Mesenchymal stem cell (in vitro differentiated cells and primary cell): ENCODE measurements at regions not wholly inside any gene's neighbourhood (a gene's known extent, or its start where the extent isn't known, plus 50 kb on each side); places are given as distances from the start of the nearest gene placed in this dataset.
A peak's percentile ranks its signal among the peaks of the same experiment; 100 is the strongest.

Experiments
- DNase-seq: peaks from one replicate; pipeline ENCODE4 v3.0.0-alpha.2; 2013
- H2AFZ ChIP-seq: one replicate; pipeline ENCODE4 v1.6.1; 2013; ENCODE audit warnings: low read depth, mild to moderate bottlenecking, control low read depth, inconsistent platforms, low read length, moderate library complexity
- H2AK5ac ChIP-seq: 2 replicates; pipeline ENCODE4 v1.6.1; 2013; ENCODE audit warnings: low read length, moderate library complexity, mild to moderate bottlenecking, inconsistent platforms; ENCODE audit not compliant: severe bottlenecking
- H2BK120ac ChIP-seq: one replicate; pipeline ENCODE4 v1.6.1; 2013; ENCODE audit warnings: low read depth, mild to moderate bottlenecking, inconsistent platforms, low read length, moderate library complexity
- H2BK12ac ChIP-seq, 2 experiments: one replicate each; pipeline ENCODE4 v1.6.1; 2013; ENCODE audit warnings: inconsistent platforms in 2 of 2, low read length in 2 of 2, mild to moderate bottlenecking in 2 of 2, moderate library complexity in 2 of 2, control low read depth in 1 of 2
- H2BK15ac ChIP-seq: one replicate; pipeline ENCODE4 v1.6.1; 2013; ENCODE audit warnings: mild to moderate bottlenecking, low read depth, inconsistent platforms; ENCODE audit not compliant: poor library complexity, severe bottlenecking
- H2BK5ac ChIP-seq: 2 replicates; pipeline ENCODE4 v1.6.1; 2013; ENCODE audit warnings: low read depth, mild to moderate bottlenecking, low read length, control low read depth, inconsistent platforms; ENCODE audit not compliant: poor library complexity, severe bottlenecking
- H3K14ac ChIP-seq, 2 experiments: one replicate each; pipeline ENCODE4 v1.6.1; 2013; ENCODE audit warnings: inconsistent platforms in 2 of 2, low read length in 2 of 2, control low read depth in 1 of 2, mild to moderate bottlenecking in 1 of 2, moderate library complexity in 1 of 2
- H3K18ac ChIP-seq, 2 experiments: one replicate each; pipeline ENCODE4 v1.6.1; 2013; ENCODE audit warnings: inconsistent platforms in 2 of 2, low read length in 2 of 2, control low read depth in 1 of 2, low read depth in 1 of 2, mild to moderate bottlenecking in 1 of 2
- H3K23ac ChIP-seq, 2 experiments: one replicate each; pipeline ENCODE4 v1.6.1; 2013; ENCODE audit warnings: inconsistent platforms in 2 of 2, low read length in 2 of 2, mild to moderate bottlenecking in 2 of 2, moderate library complexity in 2 of 2, control low read depth in 1 of 2
- H3K27ac ChIP-seq: 2 replicates; pipeline ENCODE4 v1.5.1; 2013; ENCODE audit warnings: mild to moderate bottlenecking, moderate library complexity, low read length, control low read depth, inconsistent platforms; ENCODE audit not compliant: poor library complexity, severe bottlenecking
- H3K27me3 ChIP-seq, 2 experiments: 2 replicates each; pipeline versions ENCODE4 v1.6.1 to v1.7.0; 2013; ENCODE audit warnings: low read length in 2 of 2, mild to moderate bottlenecking in 2 of 2, moderate library complexity in 2 of 2, control low read depth in 1 of 2, inconsistent platforms in 1 of 2; ENCODE audit not compliant: control insufficient read depth in 1 of 2, insufficient read depth in 1 of 2
- H3K36me3 ChIP-seq, 2 experiments: 2 replicates each; pipeline versions ENCODE4 v1.6.1 to v1.7.0; 2013; ENCODE audit warnings: low read length in 2 of 2, control low read depth in 1 of 2, inconsistent platforms in 1 of 2, low read depth in 1 of 2, mild to moderate bottlenecking in 1 of 2; ENCODE audit not compliant: insufficient read depth in 2 of 2, control insufficient read depth in 1 of 2
- H3K4ac ChIP-seq, 2 experiments: one replicate each; pipeline ENCODE4 v1.6.1; 2013; ENCODE audit warnings: inconsistent platforms in 2 of 2, low read length in 2 of 2, mild to moderate bottlenecking in 2 of 2, moderate library complexity in 2 of 2, control low read depth in 1 of 2, low read depth in 1 of 2
- H3K4me1 ChIP-seq: 2 replicates; pipeline ENCODE4 v1.6.1; 2013; ENCODE audit warnings: low read depth, low read length, control low read depth; ENCODE audit not compliant: control insufficient read depth, insufficient read depth
- H3K4me2 ChIP-seq: 2 replicates; pipeline ENCODE4 v1.6.1; 2013; ENCODE audit warnings: low read length, mild to moderate bottlenecking, inconsistent platforms; ENCODE audit not compliant: poor library complexity, severe bottlenecking
- H3K4me3 ChIP-seq, 2 experiments: 2 replicates each; pipeline versions ENCODE4 v1.5.1 to v1.7.0; 2013; ENCODE audit warnings: low read length in 2 of 2, mild to moderate bottlenecking in 2 of 2, control low read depth in 1 of 2, low read depth in 1 of 2; ENCODE audit not compliant: insufficient read depth in 1 of 2
- H3K79me1 ChIP-seq: replicated peaks from 2 replicates; pipeline ENCODE4 v1.6.1; 2013; ENCODE audit warnings: mild to moderate bottlenecking, control low read depth, low read length, inconsistent platforms; ENCODE audit not compliant: poor library complexity, severe bottlenecking
- H3K9ac ChIP-seq: 2 replicates; pipeline ENCODE4 v1.7.0; 2013; ENCODE audit warnings: mild to moderate bottlenecking, low read length, moderate library complexity
- H3K9me3 ChIP-seq: 2 replicates; pipeline ENCODE4 v1.7.0; 2013; ENCODE audit warnings: mild to moderate bottlenecking, low read length; ENCODE audit not compliant: control insufficient read depth
- H4K8ac ChIP-seq: one replicate; pipeline ENCODE4 v1.6.1; 2013; ENCODE audit warnings: inconsistent platforms, mild to moderate bottlenecking, low read length, moderate library complexity
- H4K91ac ChIP-seq: one replicate; pipeline ENCODE4 v1.6.1; 2013; ENCODE audit warnings: mild to moderate bottlenecking, low read length, inconsistent platforms
- WGBS: methylation state at CpG from one replicate; pipeline ENCODE4 v1.1.7; 2013; ENCODE audit warnings: mixed read lengths; 5-methylcytosine and 5-hydroxymethylcytosine counted together

- Histone ChIP-seq H2AK5ac (no peak overlapping the region), H3K9ac (no peak overlapping the region), H3K79me1 (no peaks in the 10 kb centered on the region), H3K27me3 (no peaks in the 10 kb centered on the region), H3K4me3 (no peak overlapping the region), H2BK15ac (no peak overlapping the region), H2AFZ (no peak overlapping the region), H3K4me2 (no peak overlapping the region), H3K9me3 (no peaks in the 10 kb centered on the region), H3K27ac (no peak overlapping the region), H3K36me3 (no peaks in the 10 kb centered on the region), H3K14ac (no peak overlapping the region), H2BK12ac (no peak overlapping the region), H3K4me1 (no peaks in the 10 kb centered on the region), H3K4ac (no peak overlapping the region), H4K8ac (no peak overlapping the region), H3K23ac (no peak overlapping the region), H2BK5ac (no peak overlapping the region), H3K18ac (no peak overlapping the region), H4K91ac (no peak overlapping the region), H2BK120ac (no peak overlapping the region)
- DNase-seq: no peak
- WGBS: no CpG with 5 or more reads among the region's 2 CpGs
Measured at GRCh38 chr11:103709371-103709770, 327.1 kb upstream of the DDI1 start.

- H3K9me3 ChIP-seq: no peaks in the 10 kb centered on the region
- no peak overlapping the region for H3K18ac ChIP-seq
Measured at GRCh38 chr11:103714246-103714645, 322.2 kb upstream of the DDI1 start.

GRCh38 chr11:103716363-103716762 lies 320.1 kb upstream of the DDI1 start:
- H2AFZ ChIP-seq: no peak overlapping the region
- no peak overlapping the region for H2BK5ac ChIP-seq
- 73% methylated on average over 3 of the region's 3 CpGs for WGBS
- H2BK120ac ChIP-seq: no peak overlapping the region
- peak overlapping the region in 1 of 2 experiments; percentile 1 for H2BK12ac ChIP-seq
- H2AK5ac ChIP-seq: no peak overlapping the region
- no peaks in the 10 kb centered on the region for H3K4me1 ChIP-seq
- DNase-seq: no peak
- H3K27ac ChIP-seq: no peak overlapping the region
- no peak overlapping the region for H3K9ac ChIP-seq
- no peak overlapping the region for H4K8ac ChIP-seq
- H3K14ac ChIP-seq: peak overlapping the region in 1 of 2 experiments; percentile 87
- no peaks in the 10 kb centered on the region for H3K27me3 ChIP-seq
- H3K36me3 ChIP-seq: no peaks in the 10 kb centered on the region
- no peak overlapping the region for H3K4ac ChIP-seq
- peak overlapping the region; percentile 9 for H4K91ac ChIP-seq
- no peaks in the 10 kb centered on the region for H3K79me1 ChIP-seq
- H3K18ac ChIP-seq: no peak overlapping the region
- no peak overlapping the region for H2BK15ac ChIP-seq
- H3K9me3 ChIP-seq: no peaks in the 10 kb centered on the region
- H3K4me2 ChIP-seq: no peak overlapping the region
- no peak overlapping the region for H3K4me3 ChIP-seq
- no peak overlapping the region for H3K23ac ChIP-seq

More at GRCh38 chr11:103714246-103714645, 322.2 kb upstream of the DDI1 start:
- no peak overlapping the region for H2AK5ac ChIP-seq
- no peak overlapping the region for H2BK120ac ChIP-seq
- H2BK12ac ChIP-seq: no peak overlapping the region
- H3K4ac ChIP-seq: no peak overlapping the region
- no peak overlapping the region for H4K91ac ChIP-seq
- H3K14ac ChIP-seq: no peak overlapping the region
- H3K79me1 ChIP-seq: no peaks in the 10 kb centered on the region
- no peak overlapping the region for H3K4me2 ChIP-seq
- H2BK5ac ChIP-seq: no peak overlapping the region
- H2AFZ ChIP-seq: no peak overlapping the region
- H3K4me1 ChIP-seq: no peaks in the 10 kb centered on the region
- H4K8ac ChIP-seq: no peak overlapping the region
- no peak overlapping the region for H3K9ac ChIP-seq
- H2BK15ac ChIP-seq: no peak overlapping the region
- no peak for DNase-seq
- no peak overlapping the region for H3K23ac ChIP-seq
- no peaks in the 10 kb centered on the region for H3K27me3 ChIP-seq
- no peak overlapping the region for H3K4me3 ChIP-seq
- no peak overlapping the region for H3K27ac ChIP-seq
- no peaks in the 10 kb centered on the region for H3K36me3 ChIP-seq

GRCh38 chr11:103727262-103727661 lies 309.2 kb upstream of the DDI1 start:
- Histone ChIP-seq H3K4me1 (peaks cover 1% of the 10 kb centered on the region), H3K27me3 (no peaks in the 10 kb centered on the region), H3K23ac (no peak overlapping the region), H3K4me3 (no peak overlapping the region), H2BK120ac (no peak overlapping the region), H3K79me1 (no peaks in the 10 kb centered on the region), H2AK5ac (no peak overlapping the region), H2BK15ac (no peak overlapping the region), H4K91ac (no peak overlapping the region), H2AFZ (no peak overlapping the region), H3K18ac (no peak overlapping the region), H3K27ac (no peak overlapping the region), H3K14ac (no peak overlapping the region), H3K9ac (no peak overlapping the region), H3K4ac (no peak overlapping the region), H3K4me2 (no peak overlapping the region), H3K9me3 (peaks cover 4% of the 10 kb centered on the region), H4K8ac (no peak overlapping the region), H3K36me3 (no peaks in the 10 kb centered on the region), H2BK5ac (no peak overlapping the region), H2BK12ac (no peak overlapping the region)
- 70% methylated on average over 4 of the region's 4 CpGs for WGBS
- no peak for DNase-seq
